T-helper 17 cell (primary cell): ENCODE measurements at regions not wholly inside any gene's neighbourhood (a gene's known extent, or its start where the extent isn't known, plus 50 kb on each side); places are given as distances from the start of the nearest gene placed in this dataset.
"Not testable (repeated sequence)": the region's sequence is repeated elsewhere in the genome, so short reads cannot be mapped to it uniquely, and the experiment has no call there.

ENCODE experiments used
- ATAC-seq: fragments of 150-1000 bp; cut with Tn5 transposase; 2 replicates; pipeline ENCODE4 v1.10.0; 2021; ENCODE audit warnings: mild to moderate bottlenecking, moderate library complexity
- DNase-seq, 3 donors: peaks; one replicate each; pipeline versions ENCODE4 v3.0.0 to v3.0.0-alpha.2; 2020 to 2021
- H3K9me3 ChIP-seq: one replicate; pipeline ENCODE4 v1.7.0; 2013; ENCODE audit warnings: low read length, mild to moderate bottlenecking; ENCODE audit not compliant: control insufficient read depth, poor library complexity, severe bottlenecking
- H3K27ac Mint-ChIP-seq: one replicate; pipeline ENCODE4 v1.8.0; 2022; ENCODE audit warnings: mild to moderate bottlenecking, moderate library complexity, mixed read lengths
- H3K27me3 Mint-ChIP-seq: one replicate; pipeline ENCODE4 v1.8.0; 2022; ENCODE audit warnings: mixed read lengths
- H3K36me3 Mint-ChIP-seq: one replicate; pipeline ENCODE4 v1.8.0; 2022; ENCODE audit warnings: low read depth, mixed read lengths
- H3K4me1 Mint-ChIP-seq: one replicate; pipeline ENCODE4 v1.8.0; 2022; ENCODE audit warnings: mild to moderate bottlenecking, mixed read lengths
- H3K4me3 Mint-ChIP-seq: one replicate; pipeline ENCODE4 v1.8.0; 2022; ENCODE audit warnings: mild to moderate bottlenecking, moderate library complexity, mixed read lengths

DNA sequence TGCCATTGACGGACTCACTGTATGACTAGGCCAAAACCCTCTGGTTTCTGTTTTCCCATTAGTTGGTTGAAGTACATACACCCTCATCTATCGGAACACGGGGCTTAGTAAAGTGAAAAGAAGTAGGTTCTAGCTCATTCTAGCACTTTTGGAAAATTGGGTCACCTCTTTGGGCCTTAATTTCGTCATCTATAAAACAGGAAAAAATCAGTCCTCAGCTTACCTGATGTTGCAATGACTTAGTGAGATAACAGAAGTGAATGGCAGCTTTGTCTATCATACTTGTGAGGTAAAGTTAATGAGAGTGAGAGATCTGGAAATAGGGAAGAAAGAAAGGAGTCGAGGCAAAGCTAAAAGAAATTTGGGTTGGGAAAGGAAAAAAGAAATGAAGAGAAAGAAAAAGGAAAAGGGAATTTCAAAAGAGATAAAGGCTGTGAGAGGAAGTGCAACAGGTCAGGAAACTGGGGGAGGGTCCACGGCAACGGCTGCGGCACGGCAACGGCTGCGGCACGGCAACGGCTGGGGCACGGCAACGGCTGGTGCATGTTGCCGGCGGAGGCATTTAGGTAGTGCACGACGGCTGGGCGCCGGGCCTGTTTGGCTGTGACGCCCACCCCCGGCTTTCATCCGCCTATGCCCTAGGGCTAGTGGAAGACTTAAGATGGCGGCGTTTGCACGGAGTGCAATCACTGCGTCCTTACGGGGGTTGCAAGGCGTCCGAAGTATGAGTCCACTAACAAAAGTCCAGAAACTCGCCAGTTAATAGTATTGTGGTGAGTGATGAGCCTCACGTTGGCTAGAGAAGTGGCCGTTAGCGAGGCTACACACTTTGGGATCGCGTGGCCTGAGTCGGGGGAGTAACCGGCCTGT is 91.4 kb upstream of the XIST start:
- Mint-ChIP-seq H3K4me3 (peak overlapping the region; percentile 92), H3K4me1 (peaks cover 14% of the 10 kb centered on the region), H3K27me3 (no peaks in the 10 kb centered on the region), H3K27ac (peak overlapping the region; percentile 95), H3K36me3 (no peaks in the 10 kb centered on the region)
- peak; percentile 68 to 72 (median 72) for DNase-seq
- ATAC-seq: peak; percentile 100
- no peaks in the 10 kb centered on the region for H3K9me3 ChIP-seq

DNA sequence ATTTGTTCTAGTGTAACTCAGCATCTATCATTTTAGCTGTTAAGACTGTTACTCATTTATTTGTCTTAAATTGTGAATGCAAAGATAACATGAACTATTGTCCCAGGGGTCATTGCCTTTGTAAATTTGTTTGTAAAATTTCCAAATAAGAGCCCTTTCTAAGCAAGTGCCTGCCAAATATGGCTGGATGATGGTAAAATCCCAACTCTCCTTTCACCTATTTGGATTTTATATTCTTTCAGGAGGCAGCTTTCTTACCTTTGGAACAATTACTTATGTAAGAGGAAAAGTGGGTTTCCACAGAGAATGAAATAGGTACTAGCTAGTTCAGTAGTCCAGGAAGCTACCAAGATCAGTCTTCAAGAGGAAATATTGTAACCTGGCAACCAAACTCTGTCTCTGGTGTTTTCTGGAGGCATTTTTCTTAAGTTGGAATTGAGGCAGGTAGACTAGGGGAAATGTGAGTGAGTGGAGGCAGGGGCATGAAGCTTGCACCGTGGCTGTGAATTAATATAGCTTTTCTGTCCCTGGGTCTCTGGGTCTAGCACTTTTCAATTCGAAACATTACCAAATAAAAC is 88.5 kb upstream of the XIST start:
- H3K9me3 ChIP-seq: no peaks in the 10 kb centered on the region
- Mint-ChIP-seq H3K27ac (no peak overlapping the region), H3K27me3 (no peaks in the 10 kb centered on the region), H3K4me3 (no peak overlapping the region), H3K4me1 (peaks cover 9% of the 10 kb centered on the region), H3K36me3 (no peaks in the 10 kb centered on the region)
- ATAC-seq (no peak), DNase-seq (no peak)

DNA sequence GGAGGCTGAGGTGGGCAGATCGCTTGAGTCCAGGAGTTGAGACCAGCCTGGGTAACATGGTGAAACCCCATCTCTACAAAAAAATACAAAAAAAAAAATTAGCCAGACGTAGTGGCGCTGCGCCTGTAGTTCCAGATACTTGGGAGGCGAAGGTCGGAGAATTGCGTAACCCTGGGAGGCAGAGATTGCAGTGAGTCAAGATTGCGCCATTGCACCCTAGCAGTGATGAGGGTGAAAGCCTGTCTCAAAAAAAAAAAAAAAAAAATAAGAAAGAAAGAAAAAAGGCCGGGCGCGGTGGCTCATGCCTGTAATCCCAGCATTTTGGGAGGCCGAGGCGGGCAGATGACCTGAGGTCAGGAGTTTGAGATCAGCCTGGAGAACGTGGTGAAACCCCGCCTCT is 85.3 kb upstream of the XIST start:
- H3K4me3 Mint-ChIP-seq, H3K4me1 Mint-ChIP-seq, H3K27me3 Mint-ChIP-seq, H3K27ac Mint-ChIP-seq, ATAC-seq, H3K36me3 Mint-ChIP-seq, H3K9me3 ChIP-seq, DNase-seq: not testable (repeated sequence)

DNA sequence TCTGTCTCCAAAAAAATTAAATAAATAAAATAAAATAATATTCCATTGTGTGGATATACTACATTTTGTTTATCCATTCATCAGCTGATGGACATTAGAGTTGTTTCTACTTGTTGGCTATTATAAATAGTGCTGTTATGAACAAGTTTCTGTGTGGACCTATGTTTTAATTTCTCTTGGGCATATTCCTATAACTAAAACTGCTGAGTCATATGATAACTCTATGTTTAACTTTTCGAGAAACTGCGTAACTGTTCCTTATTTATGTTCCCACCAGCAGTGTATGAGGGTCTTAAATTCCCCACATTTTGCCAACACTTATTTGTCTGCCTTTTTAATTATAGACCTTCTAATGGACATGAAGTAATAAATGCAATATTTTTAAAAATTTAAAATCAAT is 80.0 kb upstream of the XIST start:
- Mint-ChIP-seq H3K4me1 (no peaks in the 10 kb centered on the region), H3K36me3 (no peaks in the 10 kb centered on the region), H3K27ac (no peak overlapping the region), H3K4me3 (no peak overlapping the region), H3K27me3 (no peaks in the 10 kb centered on the region)
- ATAC-seq: no peak
- DNase-seq: no peak
- H3K9me3 ChIP-seq: no peaks in the 10 kb centered on the region

DNA sequence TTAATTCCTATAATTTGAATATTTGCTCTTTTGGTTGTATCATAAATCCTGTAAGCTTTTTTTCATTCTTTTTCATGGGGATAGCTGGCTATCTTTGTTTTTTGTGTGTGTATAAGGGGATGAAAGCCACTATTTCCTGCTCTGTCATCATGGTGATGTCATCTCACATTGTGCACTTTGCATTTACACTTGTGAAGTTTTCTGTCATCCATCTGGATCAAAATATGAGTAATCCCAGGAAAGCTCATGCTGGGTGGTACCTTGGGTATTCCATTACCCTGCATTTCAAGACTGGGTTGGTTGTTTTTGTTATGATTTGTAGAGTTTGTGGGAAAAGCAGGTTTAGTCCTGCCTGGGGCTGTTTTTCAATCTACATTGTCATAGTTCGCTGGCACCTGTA is 77.8 kb upstream of the XIST start:
- Mint-ChIP-seq H3K4me1 (no peaks in the 10 kb centered on the region), H3K4me3 (no peak overlapping the region), H3K27me3 (no peaks in the 10 kb centered on the region), H3K27ac (no peak overlapping the region), H3K36me3 (no peaks in the 10 kb centered on the region)
- ATAC-seq (no peak), DNase-seq (no peak)
- no peaks in the 10 kb centered on the region for H3K9me3 ChIP-seq

DNA sequence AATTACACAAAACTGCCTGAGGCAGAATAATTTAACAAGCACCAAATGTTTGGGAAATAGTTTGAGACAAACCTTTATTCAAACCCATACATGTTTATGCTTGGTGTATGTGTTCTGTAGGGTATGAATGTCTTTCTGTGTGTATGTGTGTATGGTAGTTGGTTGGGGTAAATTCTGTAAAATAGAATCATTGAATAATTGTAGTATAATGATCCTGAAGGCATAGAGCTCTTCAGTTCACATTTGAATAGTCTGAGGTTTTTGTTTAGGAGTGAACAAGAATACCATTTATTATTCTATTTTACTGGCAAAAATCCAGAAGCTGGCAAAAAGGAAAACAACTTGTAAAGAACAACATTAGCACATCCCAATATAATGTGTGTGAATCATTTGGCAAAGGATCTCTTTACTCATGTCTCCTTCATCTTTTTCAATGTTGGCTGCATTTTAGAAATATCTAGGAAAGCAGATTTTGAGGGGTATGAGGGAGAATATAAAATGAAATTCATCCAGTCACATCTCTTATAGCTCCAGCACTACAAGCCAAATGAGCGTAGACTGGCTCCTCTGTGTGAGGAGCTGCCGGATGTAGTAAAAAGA is 70.4 kb upstream of the XIST start:
- no peaks in the 10 kb centered on the region for H3K9me3 ChIP-seq
- DNase-seq: no peak
- no peaks in the 10 kb centered on the region for H3K27me3 Mint-ChIP-seq
- H3K36me3 Mint-ChIP-seq: no peaks in the 10 kb centered on the region
- no peak for ATAC-seq
- H3K4me1 Mint-ChIP-seq: no peaks in the 10 kb centered on the region
- H3K4me3 Mint-ChIP-seq: no peak overlapping the region
- no peak overlapping the region for H3K27ac Mint-ChIP-seq

GRCh38 chrX:73916931-73917667 is 64.6 kb upstream of the XIST start:
- DNase-seq (no peak), ATAC-seq (no peak)
- H3K4me3 Mint-ChIP-seq: no peak overlapping the region
- no peaks in the 10 kb centered on the region for H3K36me3 Mint-ChIP-seq
- H3K9me3 ChIP-seq: no peaks in the 10 kb centered on the region
- H3K4me1 Mint-ChIP-seq: no peaks in the 10 kb centered on the region
- H3K27me3 Mint-ChIP-seq: no peaks in the 10 kb centered on the region
- no peak overlapping the region for H3K27ac Mint-ChIP-seq

- ATAC-seq: no peak
- Mint-ChIP-seq H3K27ac (no peak overlapping the region), H3K27me3 (no peaks in the 10 kb centered on the region), H3K4me1 (no peaks in the 10 kb centered on the region), H3K36me3 (no peaks in the 10 kb centered on the region), H3K4me3 (no peak overlapping the region)
- DNase-seq: no peak
- no peaks in the 10 kb centered on the region for H3K9me3 ChIP-seq
Measured at GRCh38 chrX:73916489-73916888, 64.0 kb upstream of the XIST start.

GRCh38 chrX:73914792-73915191 is 62.3 kb upstream of the XIST start:
- not testable (repeated sequence) for H3K27ac Mint-ChIP-seq, ATAC-seq, H3K4me3 Mint-ChIP-seq, H3K4me1 Mint-ChIP-seq, H3K36me3 Mint-ChIP-seq, H3K9me3 ChIP-seq, H3K27me3 Mint-ChIP-seq, DNase-seq

- Mint-ChIP-seq H3K4me3 (no peak overlapping the region), H3K4me1 (no peaks in the 10 kb centered on the region), H3K27ac (no peak overlapping the region), H3K36me3 (no peaks in the 10 kb centered on the region), H3K27me3 (no peaks in the 10 kb centered on the region)
- ATAC-seq: no peak
- no peak for DNase-seq
- H3K9me3 ChIP-seq: no peaks in the 10 kb centered on the region
Measured at GRCh38 chrX:73913580-73913979, 61.1 kb upstream of the XIST start.

DNA sequence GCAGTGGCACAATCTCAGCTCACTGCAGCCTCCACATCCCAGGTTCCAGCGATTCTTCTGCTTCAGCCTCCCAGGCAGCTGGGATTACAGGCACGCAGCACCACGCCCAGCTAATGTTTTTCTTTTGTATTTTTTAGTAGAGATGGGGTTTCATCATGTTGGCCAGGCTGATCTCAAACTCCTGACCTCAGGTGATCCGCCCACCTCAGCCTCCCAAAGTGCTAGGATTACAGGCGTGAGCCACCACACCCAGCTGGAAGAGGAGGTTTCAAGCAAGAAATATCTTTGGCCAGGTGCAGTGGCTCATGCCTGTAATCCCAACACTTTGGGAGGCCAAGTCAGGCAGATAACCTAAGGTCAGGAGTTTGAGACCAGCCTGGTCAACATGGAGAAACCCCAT is 59.4 kb upstream of the XIST start:
- H3K4me1 Mint-ChIP-seq, ATAC-seq, H3K4me3 Mint-ChIP-seq, DNase-seq, H3K9me3 ChIP-seq, H3K36me3 Mint-ChIP-seq, H3K27me3 Mint-ChIP-seq, H3K27ac Mint-ChIP-seq: not testable (repeated sequence)

GRCh38 chrX:73905749-73906374 is 53.3 kb upstream of the XIST start:
- ATAC-seq, H3K9me3 ChIP-seq, H3K4me1 Mint-ChIP-seq, H3K4me3 Mint-ChIP-seq, H3K27ac Mint-ChIP-seq, H3K27me3 Mint-ChIP-seq, H3K36me3 Mint-ChIP-seq, DNase-seq: not testable (repeated sequence)

DNA sequence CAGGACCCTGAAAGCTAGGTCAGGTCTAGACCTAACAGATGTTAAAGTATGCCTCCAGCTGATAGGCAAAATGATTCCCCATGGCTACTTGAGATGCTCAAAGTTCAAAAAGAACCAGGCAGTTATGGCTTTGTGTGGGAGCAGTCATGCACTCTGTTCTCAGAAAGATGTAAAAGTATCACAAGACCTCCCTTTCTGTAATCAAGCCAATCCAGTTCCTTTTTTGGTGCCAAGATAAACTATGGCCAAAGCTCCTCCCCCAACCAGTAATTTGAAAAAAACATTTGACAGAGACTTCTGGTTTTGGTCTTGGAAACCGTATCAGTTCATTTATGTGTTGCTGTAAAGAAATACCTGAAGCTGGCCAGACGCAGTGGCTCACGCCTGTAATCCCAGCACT is 51.4 kb upstream of the XIST start:
- H3K27me3 Mint-ChIP-seq: no peaks in the 10 kb centered on the region
- no peaks in the 10 kb centered on the region for H3K4me1 Mint-ChIP-seq
- no peaks in the 10 kb centered on the region for H3K9me3 ChIP-seq
- H3K4me3 Mint-ChIP-seq: no peak overlapping the region
- DNase-seq (no peak), ATAC-seq (no peak)
- H3K36me3 Mint-ChIP-seq: no peaks in the 10 kb centered on the region
- H3K27ac Mint-ChIP-seq: no peak overlapping the region
